ENCODE measurements at regions not wholly inside any gene's neighbourhood (a gene's known extent, or its start where the extent isn't known, plus 50 kb on each side); places are given as distances from the start of the nearest gene placed in this dataset.

DNA sequence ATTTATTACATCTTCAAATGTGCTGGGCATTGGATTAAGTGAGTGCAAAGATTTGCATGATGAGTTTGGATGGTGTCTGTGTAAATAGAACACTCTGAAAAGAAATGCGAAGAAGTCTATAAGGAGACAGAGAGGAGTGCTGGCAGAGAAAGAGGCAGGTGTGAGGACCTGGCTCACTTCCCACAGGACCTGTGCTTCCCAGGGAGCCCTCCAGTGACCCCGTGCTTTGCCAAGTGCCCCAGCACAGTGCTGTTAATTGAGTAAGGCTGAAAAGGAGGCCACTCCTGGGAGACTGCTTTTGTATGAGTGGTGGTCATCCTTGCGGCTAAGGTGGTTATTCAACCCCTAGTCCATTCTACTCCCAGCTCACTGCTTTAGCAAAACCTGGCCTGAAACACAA lies 230.8 kb downstream of the OSR1 start:
- no peak overlapping the region for H3K4me3 ChIP-seq
- H3K9me3 ChIP-seq, result no peaks in the 10 kb centered on the region
- ATAC-seq (no peak), DNase-seq (no peak)
- H3K4me1 ChIP-seq, result no peaks in the 10 kb centered on the region
- no peak overlapping the region for H3K27ac ChIP-seq
- no peaks in the 10 kb centered on the region for H3K36me3 ChIP-seq
- TF ChIP-seq, protein P1, sequence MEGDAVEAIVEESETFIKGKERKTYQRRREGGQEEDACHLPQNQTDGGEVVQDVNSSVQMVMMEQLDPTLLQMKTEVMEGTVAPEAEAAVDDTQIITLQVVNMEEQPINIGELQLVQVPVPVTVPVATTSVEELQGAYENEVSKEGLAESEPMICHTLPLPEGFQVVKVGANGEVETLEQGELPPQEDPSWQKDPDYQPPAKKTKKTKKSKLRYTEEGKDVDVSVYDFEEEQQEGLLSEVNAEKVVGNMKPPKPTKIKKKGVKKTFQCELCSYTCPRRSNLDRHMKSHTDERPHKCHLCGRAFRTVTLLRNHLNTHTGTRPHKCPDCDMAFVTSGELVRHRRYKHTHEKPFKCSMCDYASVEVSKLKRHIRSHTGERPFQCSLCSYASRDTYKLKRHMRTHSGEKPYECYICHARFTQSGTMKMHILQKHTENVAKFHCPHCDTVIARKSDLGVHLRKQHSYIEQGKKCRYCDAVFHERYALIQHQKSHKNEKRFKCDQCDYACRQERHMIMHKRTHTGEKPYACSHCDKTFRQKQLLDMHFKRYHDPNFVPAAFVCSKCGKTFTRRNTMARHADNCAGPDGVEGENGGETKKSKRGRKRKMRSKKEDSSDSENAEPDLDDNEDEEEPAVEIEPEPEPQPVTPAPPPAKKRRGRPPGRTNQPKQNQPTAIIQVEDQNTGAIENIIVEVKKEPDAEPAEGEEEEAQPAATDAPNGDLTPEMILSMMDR (IDR thresholded peaks at IDR 0.05), result no peak
- H3K27me3 ChIP-seq, result no peaks in the 10 kb centered on the region
- intact Hi-C loops (cut with DNase I), result no loop called here

DNA sequence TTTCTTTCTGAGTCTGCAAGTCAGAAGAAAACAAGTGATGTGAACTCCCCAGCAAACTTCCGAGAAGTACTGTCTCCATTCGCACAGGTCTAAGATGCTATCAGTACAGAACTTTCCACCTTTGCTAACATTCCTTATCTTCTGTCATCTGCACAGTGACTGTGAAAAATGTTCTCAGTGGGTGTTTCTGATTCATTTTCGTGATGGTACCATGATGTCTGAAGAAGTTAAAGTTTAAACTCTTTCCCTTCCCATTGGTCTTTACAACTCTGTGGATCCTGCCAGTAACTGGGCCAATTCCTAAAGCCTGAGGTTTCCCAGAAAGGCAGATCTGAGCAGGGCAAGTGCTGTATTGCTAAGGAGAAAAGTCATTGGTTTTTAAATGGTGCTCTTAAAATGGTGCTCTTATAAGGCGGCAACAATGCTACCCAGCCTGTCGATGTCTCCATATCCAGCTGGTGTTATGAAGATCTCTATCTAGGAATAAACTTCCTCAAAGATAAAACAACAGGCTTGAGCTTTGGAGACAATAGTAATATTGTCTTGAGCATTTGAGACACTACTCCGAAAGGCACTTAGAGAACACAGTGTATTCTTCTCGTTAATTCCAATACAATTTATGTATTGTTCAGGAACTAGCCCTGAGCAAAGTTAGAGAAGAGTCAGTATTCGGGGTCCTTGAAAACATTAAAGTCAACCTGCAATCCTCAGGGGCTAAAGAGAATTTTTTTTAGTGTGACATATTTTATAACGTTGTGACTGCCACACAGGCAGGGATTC lies 232.3 kb downstream of the OSR1 start:
- H3K4me3 ChIP-seq, result no peak overlapping the region
- H3K27ac ChIP-seq, result no peak overlapping the region
- no peaks in the 10 kb centered on the region for H3K4me1 ChIP-seq
- intact Hi-C loops (cut with DNase I), result no loop called here
- TF ChIP-seq, protein P1 (IDR thresholded peaks at IDR 0.05), result no peak
- no peak for DNase-seq
- H3K9me3 ChIP-seq, result no peaks in the 10 kb centered on the region
- ATAC-seq, result no peak
- H3K36me3 ChIP-seq, result no peaks in the 10 kb centered on the region
- H3K27me3 ChIP-seq, result no peaks in the 10 kb centered on the region

DNA sequence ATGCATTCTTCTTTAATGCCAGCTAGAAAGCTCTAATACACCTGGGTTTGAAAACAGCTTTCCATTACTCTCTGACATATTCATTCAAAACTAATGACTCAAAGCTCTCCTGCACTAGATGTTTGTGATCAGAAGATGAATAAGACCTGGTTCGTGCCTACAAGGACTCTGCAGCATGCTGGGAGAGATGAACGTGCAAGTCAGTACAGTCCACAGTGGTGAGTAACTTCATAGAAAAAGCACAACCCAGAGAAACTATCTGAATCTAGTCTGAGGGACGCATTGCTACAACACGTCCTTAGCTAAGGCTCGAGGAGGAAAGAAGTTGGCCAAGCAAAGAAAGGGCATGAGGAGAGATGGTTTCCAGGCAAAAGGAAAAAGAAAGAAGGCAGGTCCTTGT lies 234.3 kb downstream of the OSR1 start:
- Histone ChIP-seq H3K4me1 (no peaks in the 10 kb centered on the region), H3K4me3 (no peak overlapping the region), H3K36me3 (no peaks in the 10 kb centered on the region), H3K27me3 (no peaks in the 10 kb centered on the region), H3K9me3 (no peaks in the 10 kb centered on the region), H3K27ac (no peak overlapping the region)
- TF ChIP-seq, protein P1 (IDR thresholded peaks at IDR 0.05), result no peak
- ATAC-seq (no peak), DNase-seq (no peak)
- intact Hi-C loops (cut with DNase I), result no loop called here

DNA sequence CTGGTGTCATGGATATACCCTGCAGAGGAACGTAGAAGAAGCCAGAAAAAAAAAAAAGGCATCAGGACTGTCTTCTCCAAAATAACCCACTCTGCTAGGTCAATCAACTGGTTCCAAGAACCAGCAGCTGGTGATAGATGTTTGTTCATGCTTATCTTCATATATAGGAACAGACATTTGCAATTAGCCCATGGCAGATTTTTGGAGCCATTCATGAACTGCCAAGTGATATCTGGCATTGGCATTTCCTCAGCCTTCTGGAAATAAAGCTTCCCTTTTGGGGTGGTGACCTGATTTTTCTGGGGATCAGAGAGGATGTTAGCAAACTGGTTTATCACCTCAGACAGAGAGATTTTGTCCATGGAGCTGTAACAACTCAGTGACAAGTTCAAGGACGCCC lies 234.9 kb downstream of the OSR1 start:
- DNase-seq, result no peak
- ATAC-seq, result no peak
- Histone ChIP-seq H3K36me3 (no peaks in the 10 kb centered on the region), H3K27me3 (no peaks in the 10 kb centered on the region), H3K4me1 (no peaks in the 10 kb centered on the region), H3K4me3 (no peak overlapping the region), H3K9me3 (no peaks in the 10 kb centered on the region), H3K27ac (no peak overlapping the region)
- TF ChIP-seq, protein P1 (IDR thresholded peaks at IDR 0.05), result no peak
- intact Hi-C loops (cut with DNase I), result no loop called here

DNA sequence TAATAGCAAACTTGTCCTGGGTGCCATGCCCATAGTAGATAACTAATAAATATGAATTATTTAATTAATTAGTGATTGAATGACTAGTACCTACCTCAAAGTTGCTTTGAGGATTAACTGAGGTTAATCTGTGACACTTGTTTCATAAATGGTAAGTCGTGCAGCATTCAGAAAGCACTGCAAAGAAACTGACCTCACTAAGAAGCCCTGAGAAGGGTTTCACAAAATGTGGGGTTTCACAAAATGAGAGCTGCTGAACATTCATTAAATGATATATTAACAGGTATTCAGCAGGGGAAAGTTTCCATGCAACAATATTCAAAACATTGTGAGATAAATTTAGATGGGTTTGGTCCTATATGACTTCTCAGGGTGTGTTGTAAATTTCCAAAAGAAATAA lies 236.2 kb downstream of the OSR1 start:
- ATAC-seq, result no peak

More for the DNA sequence above, 236.2 kb downstream of the OSR1 start:
- Histone ChIP-seq H3K36me3 (no peaks in the 10 kb centered on the region), H3K27ac (no peak overlapping the region), H3K27me3 (no peaks in the 10 kb centered on the region), H3K9me3 (no peaks in the 10 kb centered on the region), H3K4me1 (no peaks in the 10 kb centered on the region), H3K4me3 (no peak overlapping the region)
- TF ChIP-seq, protein P1 (IDR thresholded peaks at IDR 0.05), result no peak
- DNase-seq, result no peak
- intact Hi-C loops (cut with DNase I), result no loop called here
